ENCODE measurements at regions not wholly inside any gene's neighbourhood (a gene's known extent, or its start where the extent isn't known, plus 50 kb on each side); places are given as distances from the start of the nearest gene placed in this dataset.
"Not testable (repeated sequence)": the region's sequence is repeated elsewhere in the genome, so short reads cannot be mapped to it uniquely, and the experiment has no call there.

GRCh38 chr4:110869862-110870572, 247.1 kb upstream of the PITX2 start:
- no peak for DNase-seq (ENCODE audit: low read depth, low spot score)
- no peak overlapping the region for H3K4me3 ChIP-seq (ENCODE audit: low read length)

GRCh38 chr4:110876214-110876613, 253.3 kb upstream of the PITX2 start:
- not testable (repeated sequence) for H3K4me3 ChIP-seq (ENCODE audit: low read length); DNase-seq (ENCODE audit: low read depth, low spot score)

- no peak for DNase-seq (ENCODE audit: low read depth, low spot score)
- no peak overlapping the region for H3K4me3 ChIP-seq (ENCODE audit: low read length)
Measured at GRCh38 chr4:110876866-110877265, 254.0 kb upstream of the PITX2 start.

GRCh38 chr4:110877778-110878370, 255.0 kb upstream of the PITX2 start:
- no peak for DNase-seq (ENCODE audit: low read depth, low spot score)
- no peak overlapping the region for H3K4me3 ChIP-seq (ENCODE audit: low read length)

GRCh38 chr4:110878413-110878812, 255.5 kb upstream of the PITX2 start:
- DNase-seq (ENCODE audit: low read depth, low spot score): no peak
- no peak overlapping the region for H3K4me3 ChIP-seq (ENCODE audit: low read length)

- no peak overlapping the region for H3K4me3 ChIP-seq (ENCODE audit: low read length)
- no peak for DNase-seq (ENCODE audit: low read depth, low spot score)
Measured at GRCh38 chr4:110878956-110879355, 256.1 kb upstream of the PITX2 start.

GRCh38 chr4:110886270-110886669, 263.4 kb upstream of the PITX2 start:
- H3K4me3 ChIP-seq (ENCODE audit: low read length): no peak overlapping the region
- DNase-seq (ENCODE audit: low read depth, low spot score): no peak

- no peak overlapping the region for H3K4me3 ChIP-seq (ENCODE audit: low read length)
- no peak for DNase-seq (ENCODE audit: low read depth, low spot score)
Measured at GRCh38 chr4:110886856-110887255, 264.0 kb upstream of the PITX2 start.

GRCh38 chr4:110897784-110898183, 274.9 kb upstream of the PITX2 start:
- no peak for DNase-seq (ENCODE audit: low read depth, low spot score)
- no peak overlapping the region for H3K4me3 ChIP-seq (ENCODE audit: low read length)

- no peak for DNase-seq (ENCODE audit: low read depth, low spot score)
- H3K4me3 ChIP-seq (ENCODE audit: low read length): no peak overlapping the region
Measured at GRCh38 chr4:110898290-110898689, 275.4 kb upstream of the PITX2 start.

GRCh38 chr4:110900213-110900769, 277.4 kb upstream of the PITX2 start:
- H3K4me3 ChIP-seq (ENCODE audit: low read length): no peak overlapping the region
- DNase-seq (ENCODE audit: low read depth, low spot score): no peak

- no peak overlapping the region for H3K4me3 ChIP-seq (ENCODE audit: low read length)
- DNase-seq (ENCODE audit: low read depth, low spot score): no peak
Measured at GRCh38 chr4:110902500-110902899, 279.6 kb upstream of the PITX2 start.

- no peak for DNase-seq (ENCODE audit: low read depth, low spot score)
- H3K4me3 ChIP-seq (ENCODE audit: low read length): no peak overlapping the region
Measured at GRCh38 chr4:110904435-110905065, 281.7 kb upstream of the PITX2 start.

- H3K4me3 ChIP-seq (ENCODE audit: low read length): no peak overlapping the region
- DNase-seq (ENCODE audit: low read depth, low spot score): no peak
Measured at GRCh38 chr4:110905367-110905766, 282.5 kb upstream of the PITX2 start.

- no peak for DNase-seq (ENCODE audit: low read depth, low spot score)
- no peak overlapping the region for H3K4me3 ChIP-seq (ENCODE audit: low read length)
Measured at GRCh38 chr4:110907801-110908313, 285.0 kb upstream of the PITX2 start.

- no peak for DNase-seq (ENCODE audit: low read depth, low spot score)
- no peak overlapping the region for H3K4me3 ChIP-seq (ENCODE audit: low read length)
Measured at GRCh38 chr4:110914791-110915190, 291.9 kb upstream of the PITX2 start.

GRCh38 chr4:110915301-110915700, 292.4 kb upstream of the PITX2 start:
- no peak for DNase-seq (ENCODE audit: low read depth, low spot score)
- no peak overlapping the region for H3K4me3 ChIP-seq (ENCODE audit: low read length)

GRCh38 chr4:110916505-110916904, 293.6 kb upstream of the PITX2 start:
- no peak for DNase-seq (ENCODE audit: low read depth, low spot score)

GRCh38 chr4:110917835-110918234, 295.0 kb upstream of the PITX2 start:
- no peak overlapping the region for H3K4me3 ChIP-seq (ENCODE audit: low read length)
- DNase-seq (ENCODE audit: low read depth, low spot score): no peak

More at GRCh38 chr4:110916505-110916904, 293.6 kb upstream of the PITX2 start:
- H3K4me3 ChIP-seq (ENCODE audit: low read length): no peak overlapping the region

- no peak for DNase-seq (ENCODE audit: low read depth, low spot score)
- H3K4me3 ChIP-seq (ENCODE audit: low read length): no peak overlapping the region
Measured at GRCh38 chr4:110920990-110921389, 298.1 kb upstream of the PITX2 start.

Data from Jurkat, Clone E6-1 (cell line).